ENCODE measurements at regions not wholly inside any gene's neighbourhood (a gene's known extent, or its start where the extent isn't known, plus 50 kb on each side); places are given as distances from the start of the nearest gene placed in this dataset.

- H2BK5ac ChIP-seq (ENCODE audit: low read depth, low read length, poor library complexity, severe bottlenecking), result no peak overlapping the region
- H3K18ac ChIP-seq (ENCODE audit: low read depth, low read length), result no peak overlapping the region
- H3K9me1 ChIP-seq (ENCODE audit: insufficient read depth, low read length), result no peaks in the 10 kb centered on the region
- no peak overlapping the region for H4K91ac ChIP-seq (ENCODE audit: insufficient read depth, low read depth, low read length)
- H2AK5ac ChIP-seq (ENCODE audit: low read depth, low read length), result no peak overlapping the region
- H3K23ac ChIP-seq (ENCODE audit: low read depth, low read length), result no peak overlapping the region
- no peak overlapping the region for H2BK20ac ChIP-seq (ENCODE audit: low read depth, low read length)
- ChIA-PET POLR2A (ENCODE audit: unreplicated experiment) (no interaction called here), CTCF (no interaction called here)
- no peak overlapping the region for H2BK15ac ChIP-seq (ENCODE audit: low read depth, low read length)
- H3K4me1 ChIP-seq (ENCODE audit: control insufficient read depth, insufficient read depth, low read length), result no peaks in the 10 kb centered on the region
- no peak overlapping the region for H2AK9ac ChIP-seq (replicated peaks; ENCODE audit: low read depth, low read length, poor library complexity)
- ATAC-seq (ENCODE audit: low read depth), result no peak
- no peak overlapping the region for H3K4me3 ChIP-seq (ENCODE audit: insufficient read depth, low read depth, low read length)
- WGBS, 2 experiments (ENCODE audit: extremely low coverage in 2 of 2, insufficient read length in 1 of 2), result 8% methylated on average over 2 of the region's 7 CpGs; no CpG with 5 or more reads in 1 of the 2 experiments
- H3K14ac ChIP-seq (replicated peaks; ENCODE audit: low read depth, low read length), result no peak overlapping the region
- no peaks in the 10 kb centered on the region for H4K20me1 ChIP-seq (ENCODE audit: insufficient read depth, low read length)
- no peak overlapping the region for H3K4me2 ChIP-seq (ENCODE audit: low read depth, low read length)
- dilution Hi-C loops (cut with HindIII; ENCODE audit: low sequenced_read_pairs, unreplicated experiment) (no loop called here), intact Hi-C loops (cut with micrococcal nuclease) (no loop called here), in situ Hi-C loops (cut with MboI; ENCODE audit: low sequenced_read_pairs) (no loop called here)
- H3K56ac ChIP-seq (ENCODE audit: extremely low read depth, insufficient read depth, low read length), result no peak overlapping the region
- H2AFZ ChIP-seq (replicated peaks; ENCODE audit: low read length, poor library complexity), result no peak overlapping the region
- H4K5ac ChIP-seq (ENCODE audit: low read depth, low read length), result no peak overlapping the region
- H4K8ac ChIP-seq (ENCODE audit: low read depth in 2 of 2, low read length in 2 of 2), result no peak overlapping the region
- DNase-seq, result no peak
- TF ChIP-seq ELK1 (IDR thresholded peaks at IDR 0.05; ENCODE audit: borderline replicate concordance, low read depth, low read length) (no peak), RAD21 (IDR thresholded peaks at IDR 0.05; ENCODE audit: low read length) (no peak), CHD1 (IDR thresholded peaks at IDR 0.05; ENCODE audit: low read depth, low read length) (no peak), FOS (IDR thresholded peaks at IDR 0.05; ENCODE audit: low read depth, low read length) (no peak), MXI1 (IDR thresholded peaks at IDR 0.05; ENCODE audit: borderline replicate concordance, low read depth, low read length) (no peak), MAFK (IDR thresholded peaks at IDR 0.05; ENCODE audit: low read depth, low read length) (no peak), RCOR1 (IDR thresholded peaks at IDR 0.05; ENCODE audit: insufficient replicate concordance, low read length) (no peak), SMC3 (IDR thresholded peaks at IDR 0.05; ENCODE audit: low read depth, low read length) (no peak), POLR2A (IDR thresholded peaks at IDR 0.05; ENCODE audit: low read depth, low read length) (no peak), NFE2L2 (IDR thresholded peaks at IDR 0.05; ENCODE audit: low read depth, low read length) (no peak), CEBPB (IDR thresholded peaks at IDR 0.05; ENCODE audit: low read depth, low read length) (no peak)
- TF ChIP-seq, protein P1, sequence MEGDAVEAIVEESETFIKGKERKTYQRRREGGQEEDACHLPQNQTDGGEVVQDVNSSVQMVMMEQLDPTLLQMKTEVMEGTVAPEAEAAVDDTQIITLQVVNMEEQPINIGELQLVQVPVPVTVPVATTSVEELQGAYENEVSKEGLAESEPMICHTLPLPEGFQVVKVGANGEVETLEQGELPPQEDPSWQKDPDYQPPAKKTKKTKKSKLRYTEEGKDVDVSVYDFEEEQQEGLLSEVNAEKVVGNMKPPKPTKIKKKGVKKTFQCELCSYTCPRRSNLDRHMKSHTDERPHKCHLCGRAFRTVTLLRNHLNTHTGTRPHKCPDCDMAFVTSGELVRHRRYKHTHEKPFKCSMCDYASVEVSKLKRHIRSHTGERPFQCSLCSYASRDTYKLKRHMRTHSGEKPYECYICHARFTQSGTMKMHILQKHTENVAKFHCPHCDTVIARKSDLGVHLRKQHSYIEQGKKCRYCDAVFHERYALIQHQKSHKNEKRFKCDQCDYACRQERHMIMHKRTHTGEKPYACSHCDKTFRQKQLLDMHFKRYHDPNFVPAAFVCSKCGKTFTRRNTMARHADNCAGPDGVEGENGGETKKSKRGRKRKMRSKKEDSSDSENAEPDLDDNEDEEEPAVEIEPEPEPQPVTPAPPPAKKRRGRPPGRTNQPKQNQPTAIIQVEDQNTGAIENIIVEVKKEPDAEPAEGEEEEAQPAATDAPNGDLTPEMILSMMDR (conservative IDR thresholded peaks at IDR 0.05; ENCODE audit: low read depth, low read length), result no peak
- no peaks in the 10 kb centered on the region for H3K27me3 ChIP-seq (ENCODE audit: control insufficient read depth, insufficient read depth, low read length)
- no peak overlapping the region for H3K27ac ChIP-seq (ENCODE audit: insufficient read depth, low read length)
- no peaks in the 10 kb centered on the region for H3K36me3 ChIP-seq (ENCODE audit: control insufficient read depth, insufficient read depth, low read length)
- H3K9ac ChIP-seq (ENCODE audit: low read depth, low read length), result no peak overlapping the region
- H3K4ac ChIP-seq (ENCODE audit: low read depth, low read length), result no peak overlapping the region
- no peaks in the 10 kb centered on the region for H3K79me1 ChIP-seq (ENCODE audit: low read depth in 1 of 2, low read length in 2 of 2)
- peaks cover 48% of the 10 kb centered on the region for H3K9me3 ChIP-seq (ENCODE audit: control insufficient read depth, insufficient read depth, low read length)
- no TSS peak for BruUV-seq (replicated peaks)
- no peak overlapping the region for H2BK120ac ChIP-seq (ENCODE audit: low read depth, low read length)
These were observed 1408.8 kb downstream of the TBC1D22A start for GRCh38 chr22:48171271-48171691.

Measured in IMR-90 (cell line).